Type B pancreatic cell (in vitro differentiated cells): ENCODE measurements at regions not wholly inside any gene's neighbourhood (a gene's known extent, or its start where the extent isn't known, plus 50 kb on each side); places are given as distances from the start of the nearest gene placed in this dataset.
A peak's percentile ranks its signal among the peaks of the same experiment; 100 is the strongest.

Experiments used
- DNase-seq: peaks from one replicate; pipeline ENCODE4 v3.0.0; 2021; ENCODE audit warnings: mixed read lengths; ENCODE audit not compliant: unreplicated experiment; ENCODE audit errors: extremely low spot score
- H3K27ac Mint-ChIP-seq: 2 replicates; pipeline ENCODE4 v1.8.0; 2021; ENCODE audit warnings: mild to moderate bottlenecking, mixed read lengths
- H3K27me3 Mint-ChIP-seq: 2 replicates; pipeline ENCODE4 v1.8.0; 2021; ENCODE audit warnings: mixed read lengths
- H3K36me3 Mint-ChIP-seq: 2 replicates; pipeline ENCODE4 v1.8.0; 2021; ENCODE audit warnings: mixed read lengths
- H3K4me1 Mint-ChIP-seq: one replicate; pipeline ENCODE4 v1.8.0; 2021; ENCODE audit warnings: mixed read lengths; ENCODE audit not compliant: unreplicated experiment
- H3K4me3 Mint-ChIP-seq: 2 replicates; pipeline ENCODE4 v1.8.0; 2021; ENCODE audit warnings: mild to moderate bottlenecking, mixed read lengths
- H3K9me3 Mint-ChIP-seq: 2 replicates; pipeline ENCODE4 v1.8.0; 2021; ENCODE audit warnings: mixed read lengths
- TF ChIP-seq, protein P1 (sequence below): fragments of 200-600 bp; sonication (generic); conservative IDR thresholded peaks from 2 replicates; pipeline ENCODE4 v1.5.0; 2021; ENCODE audit warnings: antibody characterized with exemption, mild to moderate bottlenecking

DNA sequence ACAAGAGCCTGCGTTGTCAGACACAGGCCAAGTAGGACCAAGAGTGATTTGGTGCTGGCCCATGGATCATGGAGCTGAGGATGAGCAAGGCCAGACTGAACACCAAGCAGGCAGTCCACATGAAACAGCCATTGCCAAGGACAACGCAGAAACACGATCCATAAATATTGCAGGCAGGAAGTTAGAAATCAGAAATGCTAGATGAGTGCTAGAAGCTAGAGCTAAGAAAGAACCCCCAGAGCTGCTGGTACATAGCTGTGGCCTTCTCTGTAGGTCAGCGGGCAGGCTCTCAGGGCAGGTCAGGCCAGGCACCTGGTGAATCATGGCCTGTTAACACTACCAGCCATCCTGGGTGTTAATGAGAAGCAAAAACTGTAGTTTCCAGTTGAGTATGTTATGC is 119.7 kb downstream of the ALDH8A1 start:
- Mint-ChIP-seq H3K4me1 (peaks cover 7% of the 10 kb centered on the region), H3K27ac (no peak overlapping the region), H3K9me3 (no peaks in the 10 kb centered on the region), H3K27me3 (peaks cover 3% of the 10 kb centered on the region), H3K4me3 (no peak overlapping the region), H3K36me3 (no peaks in the 10 kb centered on the region)
- TF ChIP-seq, protein P1, sequence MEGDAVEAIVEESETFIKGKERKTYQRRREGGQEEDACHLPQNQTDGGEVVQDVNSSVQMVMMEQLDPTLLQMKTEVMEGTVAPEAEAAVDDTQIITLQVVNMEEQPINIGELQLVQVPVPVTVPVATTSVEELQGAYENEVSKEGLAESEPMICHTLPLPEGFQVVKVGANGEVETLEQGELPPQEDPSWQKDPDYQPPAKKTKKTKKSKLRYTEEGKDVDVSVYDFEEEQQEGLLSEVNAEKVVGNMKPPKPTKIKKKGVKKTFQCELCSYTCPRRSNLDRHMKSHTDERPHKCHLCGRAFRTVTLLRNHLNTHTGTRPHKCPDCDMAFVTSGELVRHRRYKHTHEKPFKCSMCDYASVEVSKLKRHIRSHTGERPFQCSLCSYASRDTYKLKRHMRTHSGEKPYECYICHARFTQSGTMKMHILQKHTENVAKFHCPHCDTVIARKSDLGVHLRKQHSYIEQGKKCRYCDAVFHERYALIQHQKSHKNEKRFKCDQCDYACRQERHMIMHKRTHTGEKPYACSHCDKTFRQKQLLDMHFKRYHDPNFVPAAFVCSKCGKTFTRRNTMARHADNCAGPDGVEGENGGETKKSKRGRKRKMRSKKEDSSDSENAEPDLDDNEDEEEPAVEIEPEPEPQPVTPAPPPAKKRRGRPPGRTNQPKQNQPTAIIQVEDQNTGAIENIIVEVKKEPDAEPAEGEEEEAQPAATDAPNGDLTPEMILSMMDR: no peak
- DNase-seq: no peak

DNA sequence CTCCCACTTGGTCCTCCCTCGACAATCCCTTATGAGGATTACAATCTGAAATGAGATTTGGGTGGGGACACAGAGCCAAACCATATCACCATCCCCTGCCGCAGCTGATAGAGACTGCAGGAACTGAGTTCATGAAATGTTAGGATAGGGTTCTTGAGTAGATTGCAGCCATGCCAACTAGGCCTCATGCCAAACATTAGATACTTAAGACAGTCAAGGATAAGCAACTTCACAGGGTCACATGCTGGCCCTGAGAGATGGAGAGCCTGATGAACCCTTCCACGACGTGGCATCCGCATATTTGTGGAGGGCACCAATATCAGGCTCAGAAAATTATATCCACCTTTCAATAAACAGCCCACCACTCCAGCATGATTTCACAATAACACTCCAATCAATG is 121.3 kb downstream of the ALDH8A1 start:
- peaks cover 3% of the 10 kb centered on the region for H3K27me3 Mint-ChIP-seq
- peaks cover 5% of the 10 kb centered on the region for H3K4me1 Mint-ChIP-seq
- no peaks in the 10 kb centered on the region for H3K9me3 Mint-ChIP-seq
- DNase-seq: no peak
- H3K36me3 Mint-ChIP-seq: no peaks in the 10 kb centered on the region
- H3K27ac Mint-ChIP-seq: no peak overlapping the region
- H3K4me3 Mint-ChIP-seq: no peak overlapping the region
- TF ChIP-seq, protein P1: no peak

DNA sequence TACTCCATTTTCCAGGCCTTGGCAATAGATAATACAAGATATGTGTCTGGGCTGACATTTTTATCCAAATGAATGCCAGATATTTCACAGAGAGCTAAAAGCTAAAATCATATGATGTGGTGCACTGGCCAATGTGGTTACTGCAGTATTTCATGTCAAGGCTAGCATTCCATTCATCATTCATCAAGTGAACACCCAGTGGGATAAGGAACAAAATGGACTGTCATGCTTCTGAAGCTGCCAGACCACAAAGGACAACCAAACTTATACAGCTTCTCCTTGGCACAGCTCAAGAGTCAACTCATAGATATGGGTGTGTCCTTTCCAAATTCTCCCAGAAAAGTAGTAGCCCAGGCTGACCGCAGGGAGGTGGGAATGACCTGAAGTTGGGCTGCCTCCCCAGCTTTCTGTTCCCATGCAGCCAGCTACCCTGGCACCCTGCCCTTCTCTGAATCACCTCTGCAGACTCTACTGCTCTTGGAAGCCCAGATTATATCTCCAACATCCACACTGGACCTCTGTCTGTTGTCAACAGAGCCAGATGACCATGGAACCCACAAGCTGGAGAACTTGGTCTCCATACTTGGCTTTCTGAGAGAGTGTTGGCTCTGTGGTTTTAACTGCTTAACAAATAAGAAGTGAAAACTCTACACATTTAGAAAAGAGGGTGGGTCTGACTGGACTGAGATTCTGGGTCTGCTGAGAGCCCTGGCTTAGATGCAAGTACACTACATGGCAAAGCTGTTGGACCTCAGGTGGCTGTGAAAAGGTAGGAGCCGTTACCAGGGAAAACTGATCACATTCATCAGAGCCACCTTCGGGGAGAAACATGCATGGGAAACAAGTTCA is 122.8 kb downstream of the ALDH8A1 start:
- TF ChIP-seq, protein P1: no peak
- Mint-ChIP-seq H3K4me1 (peaks cover 21% of the 10 kb centered on the region), H3K27ac (no peak overlapping the region), H3K4me3 (no peak overlapping the region), H3K9me3 (no peaks in the 10 kb centered on the region), H3K36me3 (no peaks in the 10 kb centered on the region), H3K27me3 (peaks cover 7% of the 10 kb centered on the region)
- DNase-seq: no peak

DNA sequence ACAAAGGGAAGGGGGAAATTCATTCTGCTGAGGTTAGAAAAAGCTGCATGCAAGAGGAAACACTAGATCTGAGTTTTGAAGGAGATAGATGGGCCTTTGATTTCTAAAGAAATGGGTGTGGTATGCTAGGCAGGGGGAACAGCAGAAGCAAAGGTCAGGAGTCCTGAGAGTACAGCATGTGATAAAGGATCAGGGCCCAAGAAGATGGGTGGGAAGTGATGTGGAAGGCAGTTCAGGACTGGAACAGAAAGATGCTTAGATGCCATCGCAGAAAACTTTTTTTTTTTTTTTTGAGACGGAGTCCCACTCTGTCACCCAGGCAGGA is 126.2 kb downstream of the ALDH8A1 start:
- TF ChIP-seq, protein P1: no peak
- Mint-ChIP-seq H3K4me1 (peaks cover 33% of the 10 kb centered on the region), H3K27ac (no peak overlapping the region), H3K9me3 (no peaks in the 10 kb centered on the region), H3K4me3 (no peak overlapping the region), H3K36me3 (no peaks in the 10 kb centered on the region), H3K27me3 (peaks cover 19% of the 10 kb centered on the region)
- no peak for DNase-seq

DNA sequence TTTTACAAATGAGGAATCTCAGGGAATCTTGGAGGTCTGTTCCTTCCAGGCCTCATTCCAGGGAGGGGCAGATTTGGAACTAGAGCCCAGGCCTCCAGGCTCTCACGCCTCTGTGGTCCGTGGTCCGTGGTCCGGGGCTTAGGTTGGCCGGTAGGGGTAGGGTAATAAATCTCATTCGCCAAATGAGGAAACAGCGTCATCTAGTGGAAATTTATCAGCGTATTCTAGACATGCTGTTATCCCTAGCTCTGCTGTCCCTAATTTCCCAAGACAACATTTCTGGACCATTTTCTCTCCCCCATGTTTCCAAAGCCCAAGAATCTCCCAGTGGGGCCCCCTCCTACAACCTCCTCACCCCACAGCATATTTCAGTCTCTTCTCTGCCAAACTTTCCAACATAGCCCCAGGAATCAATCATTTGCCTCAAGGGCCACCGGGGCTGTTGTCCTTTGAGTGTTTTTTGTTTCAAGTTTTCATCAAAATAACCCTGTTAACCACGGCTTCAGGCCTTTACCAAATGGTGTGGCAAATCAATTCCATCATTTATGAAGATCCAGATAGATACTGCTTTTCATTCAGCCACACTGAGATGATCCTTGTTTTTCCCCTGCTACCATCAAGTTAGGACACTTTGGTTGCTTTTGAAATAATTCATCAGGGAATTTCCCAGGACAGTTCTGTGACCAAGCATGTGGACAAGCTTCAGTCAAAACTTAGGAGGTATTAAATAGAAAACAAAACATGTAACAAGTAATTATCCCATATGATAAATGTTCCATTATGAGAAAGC is 126.8 kb downstream of the ALDH8A1 start:
- DNase-seq: no peak
- Mint-ChIP-seq H3K36me3 (no peaks in the 10 kb centered on the region), H3K27me3 (peaks cover 19% of the 10 kb centered on the region), H3K4me1 (peaks cover 33% of the 10 kb centered on the region), H3K4me3 (no peak overlapping the region), H3K27ac (peak overlapping the region; percentile 8), H3K9me3 (no peaks in the 10 kb centered on the region)
- TF ChIP-seq, protein P1: peak; percentile 93
